ENCODE measurements at regions not wholly inside any gene's neighbourhood (a gene's known extent, or its start where the extent isn't known, plus 50 kb on each side); places are given as distances from the start of the nearest gene placed in this dataset.

- no peaks in the 10 kb centered on the region for H3K36me3 ChIP-seq (ENCODE audit: control insufficient read depth, insufficient read depth, low read length)
- DNase-seq (ENCODE audit: extremely low read depth, insufficient read length): no peak
- no peak overlapping the region for H3K4me3 ChIP-seq (replicated peaks; ENCODE audit: low read depth, low read length)
- H3K27me3 ChIP-seq (replicated peaks; ENCODE audit: control insufficient read depth, insufficient read depth, low read length): no peaks in the 10 kb centered on the region; the same call in 1 of the 2 replicates
- TF ChIP-seq CTCF (IDR thresholded peaks at IDR 0.05; ENCODE audit: insufficient read depth, low read length, poor library complexity, severe bottlenecking): no peak
These were observed 390.6 kb upstream of the B3GAT1 start for GRCh38 chr11:134802598-134802997.

- Histone ChIP-seq H3K36me3 (ENCODE audit: control insufficient read depth, insufficient read depth, low read length) (no peaks in the 10 kb centered on the region), H3K27me3 (replicated peaks; ENCODE audit: control insufficient read depth, insufficient read depth, low read length) (no peaks in the 10 kb centered on the region; the same call in 1 of the 2 replicates), H3K4me3 (replicated peaks; ENCODE audit: low read depth, low read length) (no peak overlapping the region)
- TF ChIP-seq CTCF (IDR thresholded peaks at IDR 0.05; ENCODE audit: insufficient read depth, low read length, poor library complexity, severe bottlenecking): no peak
- DNase-seq (ENCODE audit: extremely low read depth, insufficient read length): no peak
These were observed 390.1 kb upstream of the B3GAT1 start for GRCh38 chr11:134802116-134802515.

GRCh38 chr11:134801570-134801969 lies 389.5 kb upstream of the B3GAT1 start:
- no peaks in the 10 kb centered on the region; the same call in 1 of the 2 replicates for H3K27me3 ChIP-seq (replicated peaks; ENCODE audit: control insufficient read depth, insufficient read depth, low read length)
- H3K36me3 ChIP-seq (ENCODE audit: control insufficient read depth, insufficient read depth, low read length): no peaks in the 10 kb centered on the region

GRCh38 chr11:134800826-134801225 lies 388.8 kb upstream of the B3GAT1 start:
- Histone ChIP-seq H3K4me3 (replicated peaks; ENCODE audit: low read depth, low read length) (no peak overlapping the region), H3K36me3 (ENCODE audit: control insufficient read depth, insufficient read depth, low read length) (no peaks in the 10 kb centered on the region), H3K27me3 (replicated peaks; ENCODE audit: control insufficient read depth, insufficient read depth, low read length) (no peaks in the 10 kb centered on the region; the same call in 1 of the 2 replicates)
- no peak for DNase-seq (ENCODE audit: extremely low read depth, insufficient read length)
- TF ChIP-seq CTCF (IDR thresholded peaks at IDR 0.05; ENCODE audit: insufficient read depth, low read length, poor library complexity, severe bottlenecking): no peak

More at GRCh38 chr11:134801570-134801969, 389.5 kb upstream of the B3GAT1 start:
- no peak for TF ChIP-seq CTCF (IDR thresholded peaks at IDR 0.05; ENCODE audit: insufficient read depth, low read length, poor library complexity, severe bottlenecking)
- DNase-seq (ENCODE audit: extremely low read depth, insufficient read length): no peak
- H3K4me3 ChIP-seq (replicated peaks; ENCODE audit: low read depth, low read length): no peak overlapping the region

GRCh38 chr11:134800130-134800529 lies 388.1 kb upstream of the B3GAT1 start:
- TF ChIP-seq CTCF (IDR thresholded peaks at IDR 0.05; ENCODE audit: insufficient read depth, low read length, poor library complexity, severe bottlenecking): no peak
- no peaks in the 10 kb centered on the region for H3K36me3 ChIP-seq (ENCODE audit: control insufficient read depth, insufficient read depth, low read length)

GRCh38 chr11:134799386-134799785 lies 387.3 kb upstream of the B3GAT1 start:
- Histone ChIP-seq H3K36me3 (ENCODE audit: control insufficient read depth, insufficient read depth, low read length) (no peaks in the 10 kb centered on the region), H3K27me3 (replicated peaks; ENCODE audit: control insufficient read depth, insufficient read depth, low read length) (no peaks in the 10 kb centered on the region; the same call in 1 of the 2 replicates), H3K4me3 (replicated peaks; ENCODE audit: low read depth, low read length) (no peak overlapping the region)
- no peak for DNase-seq (ENCODE audit: extremely low read depth, insufficient read length)
- no peak for TF ChIP-seq CTCF (IDR thresholded peaks at IDR 0.05; ENCODE audit: insufficient read depth, low read length, poor library complexity, severe bottlenecking)

More at GRCh38 chr11:134800130-134800529, 388.1 kb upstream of the B3GAT1 start:
- no peak for DNase-seq (ENCODE audit: extremely low read depth, insufficient read length)
- H3K4me3 ChIP-seq (replicated peaks; ENCODE audit: low read depth, low read length): no peak overlapping the region
- no peaks in the 10 kb centered on the region; the same call in 1 of the 2 replicates for H3K27me3 ChIP-seq (replicated peaks; ENCODE audit: control insufficient read depth, insufficient read depth, low read length)
